ENCODE measurements at regions not wholly inside any gene's neighbourhood (a gene's known extent, or its start where the extent isn't known, plus 50 kb on each side); places are given as distances from the start of the nearest gene placed in this dataset.

DNA sequence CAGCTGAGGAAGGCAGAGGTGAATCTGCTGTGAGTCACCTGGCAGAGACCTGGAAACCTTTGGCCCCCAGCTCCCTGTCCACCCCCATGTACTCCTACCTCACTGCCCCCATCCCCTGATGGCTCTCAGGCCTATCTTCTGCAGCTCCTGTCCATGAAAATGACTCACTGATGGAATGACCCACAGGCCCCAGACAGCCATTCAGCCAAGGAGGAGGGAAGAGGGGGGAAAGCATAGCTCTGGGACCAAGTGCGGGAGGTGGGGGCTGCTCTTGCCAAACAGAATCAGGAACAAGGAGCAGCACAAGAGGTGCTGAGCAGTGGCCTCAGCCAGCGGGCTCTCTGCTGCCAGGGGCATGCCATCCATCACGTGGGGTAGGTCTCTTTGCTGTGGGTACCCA, 111.4 kb upstream of the C1QTNF9B start:
- DNase-seq (ENCODE audit: low read depth) = no peak

DNA sequence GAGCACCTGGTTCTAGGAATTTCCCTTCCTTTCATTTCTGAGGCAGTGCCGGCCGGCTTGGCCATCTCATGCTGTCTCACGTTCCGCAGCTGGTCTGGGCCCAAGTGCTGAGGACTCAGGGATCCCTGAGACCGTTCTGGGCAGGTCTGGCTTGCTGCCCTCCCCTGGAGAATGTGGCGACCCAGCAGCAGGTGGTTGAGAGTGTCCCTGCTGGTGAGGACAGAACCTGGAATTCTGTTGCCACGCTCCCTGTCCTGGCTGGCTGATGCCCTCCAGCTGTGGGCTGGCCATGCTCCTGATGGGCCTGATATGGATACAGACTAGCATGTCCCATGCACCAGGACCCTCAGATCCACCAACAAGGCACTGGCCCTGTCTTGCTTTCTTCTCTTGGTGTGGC, 114.0 kb upstream of the C1QTNF9B start:
- DNase-seq (ENCODE audit: low read depth) = no peak

DNA sequence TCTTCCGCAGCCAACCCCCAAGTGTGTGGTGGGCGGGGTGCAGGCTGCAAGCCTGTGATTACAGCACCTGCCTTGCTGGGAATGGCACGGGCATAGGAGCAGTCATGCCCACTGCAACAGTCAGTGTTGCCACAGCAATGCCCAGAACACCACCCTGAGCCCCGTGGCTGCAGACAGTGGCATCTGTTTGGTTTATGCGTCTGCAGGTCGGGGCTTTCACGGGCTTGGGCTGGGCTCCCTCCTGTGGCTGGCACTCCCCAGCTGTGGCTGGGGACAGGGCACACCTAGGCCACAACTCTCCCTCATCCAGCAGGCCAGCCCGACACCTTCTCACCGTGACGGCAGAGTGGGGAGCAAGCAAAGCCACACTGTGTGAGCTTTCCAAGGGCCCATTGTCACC, 115.3 kb upstream of the C1QTNF9B start:
- DNase-seq (ENCODE audit: low read depth) = no peak

DNA sequence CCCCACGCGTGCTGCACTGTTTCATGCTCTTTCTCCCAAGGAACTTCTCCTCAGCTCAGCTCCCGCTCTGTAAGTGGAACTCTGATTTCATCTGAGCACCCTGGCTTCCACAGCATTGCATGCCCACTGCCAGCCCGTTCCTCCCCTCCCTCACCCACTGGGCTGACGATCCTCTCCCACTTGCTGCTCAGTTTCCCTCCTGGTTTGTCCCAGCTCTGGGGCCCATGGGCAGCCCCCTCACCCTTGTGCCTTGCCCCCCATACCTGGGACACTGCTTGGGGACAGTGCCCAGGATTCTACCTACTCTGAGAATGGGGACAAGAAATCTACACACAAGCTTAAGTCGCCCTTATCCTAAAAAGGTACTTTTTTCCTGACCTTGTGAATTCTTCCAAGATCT, 115.9 kb upstream of the C1QTNF9B start:
- no peak for DNase-seq (ENCODE audit: low read depth)

DNA sequence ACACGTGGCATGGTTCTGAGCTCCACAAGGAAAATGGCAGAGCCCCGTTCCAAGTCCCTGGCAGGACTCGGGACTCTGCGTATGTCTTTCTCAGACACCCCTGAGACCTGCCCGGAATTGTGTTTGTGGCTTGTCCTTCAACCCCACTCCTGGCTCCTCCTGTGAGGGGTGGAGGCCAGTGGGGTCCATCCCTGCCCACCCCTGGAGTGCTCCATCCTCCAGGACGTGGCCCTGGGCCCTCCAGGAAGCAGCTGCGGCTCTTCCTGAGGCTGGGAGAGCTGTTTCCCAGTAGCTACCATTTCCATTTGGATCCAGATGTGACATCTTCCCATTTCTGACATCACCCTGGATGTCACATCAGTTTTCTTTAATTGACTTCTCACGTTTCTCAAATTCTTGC, 118.7 kb upstream of the C1QTNF9B start:
- no peak for DNase-seq (ENCODE audit: low read depth)

DNA sequence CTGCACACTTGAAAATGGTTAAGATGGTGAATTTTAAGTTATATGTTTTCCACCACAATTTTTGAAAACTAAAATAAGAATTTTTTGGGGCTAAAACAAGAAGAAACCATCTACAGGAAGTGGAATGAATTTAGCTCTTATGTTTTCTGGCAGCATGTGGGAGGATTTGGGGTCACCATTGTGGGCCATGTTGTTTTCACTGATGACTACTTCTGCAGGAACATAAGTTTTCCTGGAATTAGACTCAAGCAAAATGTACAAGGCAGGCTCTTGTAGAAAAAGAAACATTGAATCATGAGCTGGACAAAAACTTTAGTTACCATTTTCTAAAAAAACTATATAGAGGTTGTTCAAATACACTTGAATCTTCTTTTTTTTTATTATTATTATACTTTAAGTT, 125.3 kb upstream of the C1QTNF9B start:
- peak; percentile 57 for DNase-seq (ENCODE audit: low read depth)

DNA sequence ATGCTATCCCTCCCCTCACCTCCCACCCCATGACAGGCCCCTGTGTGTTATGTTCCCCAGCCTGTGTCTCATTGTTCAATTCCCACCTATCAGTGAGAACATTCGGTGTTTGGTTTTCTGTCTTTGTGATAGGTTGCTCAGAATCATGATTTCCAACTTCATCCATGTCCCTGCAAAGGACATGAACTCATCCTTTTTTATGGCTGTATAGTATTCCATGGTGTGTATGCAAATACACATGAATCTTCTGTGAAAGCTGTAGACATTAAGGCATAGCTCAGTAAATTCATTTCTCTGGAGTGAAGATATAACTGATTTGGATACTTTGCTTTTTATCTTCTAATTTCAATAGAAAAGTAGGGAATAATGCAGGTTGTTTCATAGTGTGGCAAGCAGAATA, 125.8 kb upstream of the C1QTNF9B start:
- no peak for DNase-seq (ENCODE audit: low read depth)

DNA sequence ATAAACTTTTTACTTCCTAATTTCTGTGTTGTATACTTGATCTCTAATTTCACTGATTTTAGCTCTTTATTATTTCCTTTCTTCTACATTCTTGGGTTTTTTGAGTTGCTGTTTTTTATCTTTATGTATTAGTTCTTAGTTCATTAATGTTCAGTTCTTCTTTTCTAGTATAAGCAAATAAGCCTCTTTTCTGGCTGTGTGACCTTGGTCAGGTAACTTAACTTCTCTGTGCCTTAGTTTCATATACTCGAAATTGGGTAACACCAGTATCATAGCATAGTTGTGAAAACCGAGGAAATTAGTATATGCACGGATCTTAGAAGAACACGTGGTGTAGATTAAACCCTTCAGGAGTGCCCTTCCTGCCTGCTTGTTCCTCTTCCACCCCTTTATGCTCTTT, 130.2 kb upstream of the C1QTNF9B start:
- DNase-seq (ENCODE audit: low read depth) = no peak

DNA sequence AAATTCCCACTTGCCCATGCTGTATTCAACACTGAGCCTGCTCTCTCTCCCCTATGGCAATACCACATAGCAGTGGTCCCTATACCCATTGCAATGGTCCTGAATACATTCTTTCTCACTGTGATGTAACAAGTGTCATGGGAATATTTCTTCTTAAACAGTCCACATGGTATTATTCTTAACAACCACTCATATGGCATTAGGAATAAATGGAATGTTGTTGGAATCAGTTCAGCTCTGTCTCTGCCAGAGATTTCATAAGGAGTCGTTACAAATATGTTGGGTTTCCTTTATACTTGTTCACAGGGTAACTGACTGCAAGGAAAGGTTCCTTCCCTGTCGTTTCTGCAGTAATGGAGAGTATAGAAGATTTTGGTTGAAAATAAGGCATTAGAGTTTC, 128.3 kb upstream of the SPATA13 start:
- DNase-seq (ENCODE audit: low read depth) = peak; percentile 80

DNA sequence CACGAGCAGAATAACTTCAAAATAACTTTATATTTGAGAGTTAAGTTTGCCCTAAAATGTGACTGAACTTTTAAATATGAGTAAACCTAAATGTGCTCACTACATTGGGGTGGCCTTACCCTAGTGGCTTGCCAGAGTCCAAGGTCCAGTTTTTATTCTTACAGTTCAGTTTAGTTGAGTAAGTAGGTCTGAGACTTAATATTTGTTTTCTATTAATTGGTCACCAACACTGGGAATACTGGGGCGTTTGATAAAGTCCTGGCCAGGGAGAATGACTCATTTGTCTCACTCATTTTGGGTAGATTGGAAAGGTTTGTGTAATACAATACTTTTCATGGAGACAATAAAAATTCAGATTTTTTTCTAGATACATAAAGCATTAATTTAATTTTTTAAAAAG, 127.8 kb upstream of the SPATA13 start:
- no peak for DNase-seq (ENCODE audit: low read depth)

DNA sequence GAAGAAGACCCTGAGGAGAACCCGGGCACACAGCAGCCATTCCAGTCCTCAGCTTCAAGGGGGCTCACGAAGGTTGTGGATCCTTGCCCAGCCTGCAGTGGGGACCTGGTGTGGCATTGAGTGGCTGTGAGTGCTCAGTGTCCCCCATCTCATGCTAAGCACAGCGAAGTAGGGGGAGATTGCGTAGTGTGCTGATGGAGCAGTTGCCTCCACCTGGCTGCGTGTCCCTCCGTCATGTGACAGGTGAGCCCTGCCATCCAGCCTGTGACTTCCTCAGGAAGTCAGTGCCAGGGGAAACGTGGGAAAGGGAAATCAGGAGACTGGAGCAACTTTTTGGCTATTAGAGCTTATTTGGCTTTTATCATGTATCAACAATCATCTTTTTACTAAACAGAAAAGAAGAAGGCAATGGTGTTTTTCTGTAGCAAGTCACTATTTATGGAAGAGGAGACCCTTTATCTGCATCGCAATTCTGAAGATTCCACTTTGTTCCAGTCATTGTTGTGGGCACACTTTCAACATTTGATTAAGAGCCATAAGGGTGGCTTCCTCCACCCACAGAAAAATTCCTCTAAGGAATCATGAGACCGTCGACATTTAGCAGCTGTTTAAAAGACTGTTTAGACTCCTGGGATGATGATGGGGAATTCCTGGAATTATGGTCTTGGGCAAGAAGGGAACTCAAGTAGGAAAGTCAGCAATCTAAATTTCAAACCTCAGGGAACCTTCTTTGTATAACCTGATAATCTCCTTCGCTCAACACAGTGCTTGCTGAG, 126.8 kb upstream of the SPATA13 start:
- DNase-seq (ENCODE audit: low read depth) = no peak

DNA sequence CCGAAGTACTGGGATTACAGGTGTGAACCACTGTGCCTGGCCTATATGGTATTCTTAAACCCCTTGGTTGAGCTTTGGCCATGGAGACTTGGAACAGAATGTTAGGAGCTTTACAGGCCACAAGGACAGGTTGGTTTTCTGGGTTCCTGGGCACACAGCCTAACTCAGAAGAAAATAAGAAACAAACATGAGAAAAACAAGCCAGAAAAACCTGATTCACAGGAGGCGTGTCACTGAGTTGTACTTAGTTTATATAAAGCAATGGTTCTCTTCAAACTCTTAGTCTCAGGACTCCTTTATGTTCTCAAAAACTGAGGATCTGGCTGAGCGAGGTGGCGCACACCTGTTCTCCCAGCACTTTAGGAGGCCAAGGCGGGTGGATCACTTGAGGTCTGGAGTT, 125.1 kb upstream of the SPATA13 start:
- DNase-seq (ENCODE audit: low read depth) = no peak

DNA sequence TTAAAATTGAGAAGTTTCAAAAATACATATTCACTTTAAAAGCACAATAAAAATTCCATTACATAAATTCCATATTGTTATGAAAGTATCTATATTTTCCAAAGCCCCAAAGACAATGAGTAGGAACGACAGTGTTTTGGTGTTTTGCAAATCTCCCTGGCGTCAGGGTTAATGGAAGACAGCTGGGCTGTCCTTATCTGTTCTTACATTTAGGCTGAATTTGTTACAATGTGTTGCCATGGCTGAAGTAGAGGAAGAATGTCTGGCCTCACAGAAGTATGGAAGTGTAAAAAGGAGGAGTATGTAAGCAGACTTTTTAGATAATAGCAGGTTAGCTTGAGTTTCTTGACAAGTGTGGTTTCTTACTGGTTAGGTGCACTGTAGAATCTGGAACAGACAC, 124.4 kb upstream of the SPATA13 start:
- no peak for DNase-seq (ENCODE audit: low read depth)

DNA sequence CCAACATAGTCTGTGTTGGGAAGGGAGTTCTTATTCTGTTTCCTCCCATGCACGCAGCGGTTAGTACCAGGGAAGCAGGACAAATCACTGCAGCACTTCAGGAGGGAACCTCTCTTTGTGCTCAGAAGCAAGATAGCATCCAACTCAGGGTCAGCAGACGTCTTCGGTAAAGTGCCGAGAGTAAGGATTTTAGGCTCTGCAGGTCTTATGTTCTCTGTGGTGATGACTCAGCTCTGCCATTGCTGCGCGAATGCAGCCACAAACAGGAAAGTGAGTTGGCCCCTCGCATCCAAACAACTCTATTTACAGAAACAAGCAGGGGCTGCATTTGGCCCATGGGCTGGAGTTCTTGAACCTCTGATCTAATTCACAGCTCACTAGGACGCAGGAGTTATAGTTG, 122.1 kb upstream of the SPATA13 start:
- no peak for DNase-seq (ENCODE audit: low read depth)

DNA sequence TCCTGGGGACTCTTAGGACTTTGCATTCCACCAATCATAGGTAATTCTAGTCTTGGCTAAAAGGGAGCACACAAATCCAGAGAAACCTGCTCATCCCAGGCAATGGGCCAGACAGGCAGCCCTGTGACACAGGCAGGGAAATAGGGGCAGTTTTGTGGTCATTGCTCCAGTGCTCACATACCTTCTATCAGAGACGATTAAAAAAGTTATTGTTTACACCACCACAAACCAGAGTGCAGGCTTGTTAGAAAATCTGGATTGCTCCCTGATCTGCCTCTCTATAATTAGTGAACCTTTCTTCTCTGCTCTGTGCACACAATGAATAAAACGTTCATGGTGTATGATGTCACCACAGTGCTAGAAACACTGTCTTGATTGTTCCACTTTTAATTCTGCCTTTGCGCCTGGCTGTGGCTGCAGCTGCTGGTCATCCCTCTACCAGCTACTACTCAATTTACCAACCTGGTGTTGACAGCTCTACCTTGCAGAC, 121.6 kb upstream of the SPATA13 start:
- DNase-seq (ENCODE audit: low read depth) = no peak

DNA sequence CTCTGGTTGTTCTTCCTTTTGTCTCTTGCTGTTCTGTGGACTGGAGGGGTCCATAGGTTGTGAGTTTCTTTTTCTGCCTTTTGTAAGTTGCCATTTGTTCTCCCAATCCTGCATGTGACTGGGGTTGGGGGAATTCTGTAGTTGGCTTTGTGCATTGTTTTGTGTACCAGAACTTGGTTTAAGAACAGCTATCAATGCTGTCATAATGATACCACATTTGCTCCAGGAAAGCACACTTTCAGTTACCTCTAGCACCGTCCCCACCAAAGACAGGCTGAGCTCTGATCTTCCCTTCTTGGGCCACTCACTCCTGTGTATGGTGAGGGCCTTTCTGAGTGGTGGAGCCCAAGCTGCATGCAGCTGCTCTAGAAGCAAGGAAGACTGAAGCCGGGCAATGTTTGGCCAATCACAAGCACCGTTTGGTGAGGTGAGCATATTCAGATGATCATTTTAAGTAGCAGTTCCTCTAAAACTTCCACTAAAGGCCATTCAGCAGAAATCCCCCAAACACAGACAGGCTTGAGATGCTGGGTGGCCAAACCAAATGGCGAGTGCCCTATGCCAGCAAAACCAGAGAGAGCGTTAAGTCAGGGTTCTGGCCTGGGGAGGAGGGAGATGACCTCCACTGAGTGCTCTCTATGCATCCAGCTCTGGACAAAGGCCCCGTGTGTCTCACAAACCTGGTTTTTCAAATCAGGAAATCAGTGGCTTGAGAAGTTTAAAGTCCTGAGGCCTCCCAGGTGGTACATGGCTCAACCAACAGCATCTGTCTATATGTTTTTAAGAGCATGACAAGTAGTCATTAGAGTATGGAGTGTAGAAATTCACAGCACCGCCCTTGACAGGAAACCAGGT, 120.7 kb upstream of the SPATA13 start:
- no peak for DNase-seq (ENCODE audit: low read depth)

DNA sequence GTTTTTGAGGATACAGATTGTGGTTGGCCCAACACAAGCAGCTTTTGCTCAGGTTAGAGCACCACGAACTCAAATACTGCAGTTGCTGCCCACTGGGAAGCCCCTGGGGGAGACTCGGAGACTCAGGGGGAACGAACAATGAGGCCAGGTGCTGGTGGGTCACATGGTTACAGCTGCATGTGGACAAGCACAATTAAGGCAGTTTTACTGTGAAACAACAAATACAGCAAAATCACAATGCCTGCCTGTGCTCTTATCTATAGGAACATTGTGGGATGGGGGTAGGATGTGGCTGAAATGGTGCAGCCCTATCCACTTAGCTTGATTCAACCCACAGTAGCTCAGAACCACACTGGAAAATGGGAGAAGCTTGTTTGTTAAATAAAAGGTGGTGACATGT, 119.7 kb upstream of the SPATA13 start:
- no peak for DNase-seq (ENCODE audit: low read depth)

DNA sequence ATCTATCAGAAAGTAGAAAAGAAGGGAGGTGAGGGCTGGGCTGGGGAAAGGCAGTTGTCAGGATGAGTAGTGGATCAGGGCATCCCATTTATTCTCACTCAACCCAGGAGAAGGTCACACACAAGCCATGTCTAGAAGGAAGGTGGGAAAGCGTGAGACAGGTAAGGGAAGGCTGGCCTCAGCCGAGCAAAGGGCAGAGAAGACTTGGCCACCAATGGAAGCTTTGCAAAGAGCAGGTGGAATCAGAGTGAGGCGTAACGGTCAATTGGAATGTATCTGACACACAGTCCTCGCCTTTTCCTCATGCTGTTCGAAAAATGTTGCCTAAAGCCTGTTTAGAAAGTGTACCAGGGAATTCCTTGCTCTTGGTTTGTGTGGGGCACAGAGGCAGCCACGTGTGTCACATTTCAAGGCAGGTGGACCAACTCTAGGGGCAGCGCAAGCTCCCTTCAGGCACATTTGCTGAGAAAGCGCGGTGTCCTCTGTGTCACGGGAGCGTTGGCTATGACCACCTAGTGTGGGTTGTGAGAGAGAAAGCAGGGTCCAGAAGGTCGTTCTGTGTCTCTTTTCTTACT, 118.8 kb upstream of the SPATA13 start:
- no peak for DNase-seq (ENCODE audit: low read depth)

DNA sequence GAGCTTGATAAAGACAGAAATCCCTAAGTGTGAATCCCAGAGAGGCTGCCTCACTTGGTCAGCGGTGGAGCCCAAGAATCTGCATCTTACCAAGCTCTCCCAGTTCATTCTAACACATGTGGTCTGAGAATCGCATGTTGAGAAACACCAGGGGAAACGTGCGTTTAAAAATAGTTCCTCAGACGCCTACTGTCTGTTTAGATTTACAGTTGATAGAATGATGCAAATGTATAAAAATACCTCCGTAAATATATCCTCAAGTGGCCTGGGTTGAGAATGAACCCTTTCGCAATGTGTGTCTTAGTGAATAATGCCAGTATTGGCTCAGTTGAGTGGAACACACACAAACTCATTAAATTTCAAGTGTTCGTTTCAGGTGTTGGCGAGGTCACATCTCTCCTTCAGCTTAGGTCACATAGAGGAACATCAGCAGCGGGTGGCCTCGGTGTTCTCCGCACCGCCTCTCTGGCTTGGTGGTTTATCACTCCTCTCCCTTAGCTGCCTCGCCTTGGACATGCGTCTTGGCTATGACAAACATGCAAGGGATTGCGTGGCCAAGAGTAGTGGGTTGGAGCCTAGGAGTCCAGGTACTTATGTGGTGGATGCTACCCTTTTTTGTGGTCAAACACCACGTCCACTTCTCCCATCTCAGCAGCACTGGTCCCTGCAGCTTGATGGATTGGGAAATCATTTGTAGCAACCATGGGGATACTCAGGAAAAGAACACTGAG, 117.6 kb upstream of the SPATA13 start:
- no peak for DNase-seq (ENCODE audit: low read depth)

DNA sequence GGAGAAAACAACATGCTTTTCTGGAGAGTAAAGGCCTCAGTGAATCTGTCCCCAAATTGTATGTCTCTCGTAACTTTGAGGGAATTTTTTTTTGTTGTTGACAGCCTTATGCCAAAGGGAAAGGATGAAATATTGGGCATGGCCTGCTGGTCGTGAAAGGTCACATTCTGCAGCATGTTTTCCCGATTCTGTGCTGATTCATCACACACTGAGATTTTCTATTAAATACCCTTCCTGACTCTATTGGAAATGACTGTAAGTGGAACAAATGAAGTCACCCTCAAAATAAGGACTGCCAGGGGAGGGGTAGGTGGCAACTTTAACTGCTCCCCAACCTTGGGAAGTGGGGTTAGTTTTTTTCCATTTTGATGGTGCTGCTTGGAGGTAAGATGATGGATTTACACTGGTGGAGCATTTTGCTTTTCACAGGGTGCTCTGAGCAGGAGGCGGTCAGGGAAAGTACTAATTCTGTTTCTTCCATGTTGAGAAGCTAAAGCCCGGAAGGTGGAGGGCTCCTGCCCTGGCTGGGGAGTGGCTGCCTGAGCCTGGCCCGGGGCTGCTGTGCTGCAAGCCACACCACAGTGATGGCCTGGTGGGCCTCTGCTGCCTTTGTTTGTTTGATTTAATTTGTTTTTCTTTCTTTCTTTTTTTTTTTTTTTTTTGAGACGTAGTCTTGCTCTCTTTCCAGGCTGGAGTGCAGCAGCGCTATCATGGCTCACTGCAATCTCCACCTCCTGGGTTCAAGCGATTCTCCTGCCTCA, 116.8 kb upstream of the SPATA13 start:
- no peak for DNase-seq (ENCODE audit: low read depth)

DNA sequence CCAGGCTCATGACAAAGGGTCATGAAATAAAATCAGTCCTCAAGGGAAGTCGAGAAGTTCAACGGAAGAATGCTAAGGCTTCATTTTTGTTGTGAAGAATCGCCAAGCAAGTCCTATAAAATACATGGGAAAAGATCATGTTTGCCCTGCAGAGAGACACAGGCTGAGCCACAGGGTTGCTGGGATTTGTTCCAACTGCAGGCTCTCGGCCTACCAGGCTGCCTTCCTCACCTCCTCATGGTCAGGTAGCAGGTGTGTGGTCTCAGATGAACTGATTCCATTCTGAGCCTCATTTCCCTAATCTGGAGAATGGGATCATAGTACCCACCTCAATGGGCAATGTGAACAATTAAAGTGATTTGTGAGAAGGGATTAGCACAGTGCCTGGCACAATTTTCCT, 114.9 kb upstream of the SPATA13 start:
- no peak for DNase-seq (ENCODE audit: low read depth)

DNA sequence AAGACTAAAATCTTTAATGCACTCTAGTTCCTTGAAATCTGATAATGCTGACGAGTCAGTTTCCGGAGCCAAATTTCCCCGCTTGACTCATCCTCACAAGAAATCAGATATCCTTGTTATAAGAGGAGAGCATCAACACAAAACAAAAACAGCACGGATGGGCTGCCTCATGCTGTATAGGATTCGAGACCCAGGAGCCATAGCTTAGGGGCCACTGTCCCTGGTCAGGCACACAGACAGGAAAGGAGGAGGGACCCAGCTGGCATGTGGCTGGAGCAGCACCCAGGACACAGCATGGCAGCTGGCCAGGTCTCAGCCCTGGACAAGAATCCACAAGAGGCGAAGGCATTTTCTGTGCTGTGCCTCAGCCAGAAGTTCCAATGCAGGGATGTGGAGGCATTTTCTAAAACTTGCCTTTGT, 110.2 kb upstream of the SPATA13 start:
- peak; percentile 73 for DNase-seq (ENCODE audit: low read depth)

All from stromal cell of bone marrow (primary cell).